GM23248 (cell line): ENCODE measurements at regions not wholly inside any gene's neighbourhood (a gene's known extent, or its start where the extent isn't known, plus 50 kb on each side); places are given as distances from the start of the nearest gene placed in this dataset.

ENCODE experiments used
- EZH2 ChIP-seq: fragments of 200-600 bp; sonication (generic); IDR thresholded peaks from 2 replicates; pipeline ENCODE4 v1.6.1; 2018; ENCODE audit warnings: antibody characterized with exemption, mild to moderate bottlenecking; ENCODE audit not compliant: insufficient read depth, poor library complexity, severe bottlenecking
- EZH2phosphoT487 ChIP-seq: fragments of 200-600 bp; sonication (generic); IDR thresholded peaks from 2 replicates; pipeline ENCODE4 v1.6.1; 2018; ENCODE audit warnings: antibody characterized with exemption, moderate library complexity, mild to moderate bottlenecking, low read depth; ENCODE audit not compliant: insufficient read depth

DNA sequence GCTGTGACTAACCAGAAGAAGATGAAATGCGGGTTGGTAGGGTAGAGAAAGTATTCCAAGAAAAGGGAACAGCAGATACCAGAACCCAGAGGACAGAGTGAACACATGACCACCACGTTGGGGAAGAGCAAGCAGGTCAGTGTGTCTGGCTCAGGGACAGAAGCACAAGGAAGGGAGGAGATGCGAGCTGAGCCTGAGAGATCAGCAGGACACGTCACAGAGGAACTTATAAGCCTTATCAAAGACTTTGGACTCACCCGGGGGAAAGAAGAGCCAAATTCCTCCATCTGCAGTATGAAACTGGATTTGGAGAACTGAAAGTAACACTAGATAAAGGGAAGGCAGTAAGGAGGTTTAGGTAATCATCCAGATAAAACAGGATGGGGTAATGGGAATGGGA lies 232.1 kb upstream of the NPVF start:
- TF ChIP-seq EZH2 = no peak
- TF ChIP-seq EZH2phosphoT487 = no peak
